Stimulated activated memory B cell treated with anti-CD40 and anti-IgM and Interleukin-4, amounts not matched to agents 10 μg/mL and 1 μg/mL and 100 μg/mL, for 72 hours (primary cell): ENCODE measurements at regions not wholly inside any gene's neighbourhood (a gene's known extent, or its start where the extent isn't known, plus 50 kb on each side); places are given as distances from the start of the nearest gene placed in this dataset.

Experiments
- ATAC-seq: fragments of 150-1000 bp; cut with Tn5 transposase; 2 replicates; pipeline ENCODE4 v1.10.0; 2021
- H3K27ac Mint-ChIP-seq: one replicate; pipeline ENCODE4 v1.8.0; 2022; ENCODE audit warnings: mild to moderate bottlenecking, mixed read lengths
- H3K27me3 Mint-ChIP-seq: one replicate; pipeline ENCODE4 v1.8.0; 2022; ENCODE audit warnings: mixed read lengths
- H3K36me3 Mint-ChIP-seq: one replicate; pipeline ENCODE4 v1.8.0; 2022; ENCODE audit warnings: mixed read lengths
- H3K4me1 Mint-ChIP-seq: one replicate; pipeline ENCODE4 v1.8.0; 2022; ENCODE audit warnings: mixed read lengths
- H3K4me3 Mint-ChIP-seq: one replicate; pipeline ENCODE4 v1.8.0; 2022; ENCODE audit warnings: mild to moderate bottlenecking, moderate library complexity, mixed read lengths
- H3K9me3 Mint-ChIP-seq: one replicate; pipeline ENCODE4 v1.8.0; 2022; ENCODE audit warnings: mixed read lengths

GRCh38 chrX:8971116-8971515, 62.8 kb downstream of the FAM9B start:
- Mint-ChIP-seq H3K36me3 (no peaks in the 10 kb centered on the region), H3K27ac (no peak overlapping the region), H3K4me1 (no peaks in the 10 kb centered on the region), H3K4me3 (no peak overlapping the region), H3K9me3 (no peaks in the 10 kb centered on the region), H3K27me3 (no peaks in the 10 kb centered on the region)
- no peak for ATAC-seq

- H3K27ac Mint-ChIP-seq = no peak overlapping the region
- ATAC-seq = no peak
- H3K27me3 Mint-ChIP-seq = no peaks in the 10 kb centered on the region
- H3K36me3 Mint-ChIP-seq = no peaks in the 10 kb centered on the region
- no peaks in the 10 kb centered on the region for H3K4me1 Mint-ChIP-seq
- peaks cover 3% of the 10 kb centered on the region for H3K9me3 Mint-ChIP-seq
- no peak overlapping the region for H3K4me3 Mint-ChIP-seq
Measured at GRCh38 chrX:8969378-8969777, 64.5 kb downstream of the FAM9B start.

- no peak for ATAC-seq
- Mint-ChIP-seq H3K36me3 (no peaks in the 10 kb centered on the region), H3K4me1 (no peaks in the 10 kb centered on the region), H3K27me3 (no peaks in the 10 kb centered on the region), H3K9me3 (peaks cover 3% of the 10 kb centered on the region), H3K27ac (no peak overlapping the region), H3K4me3 (no peak overlapping the region)
Measured at GRCh38 chrX:8967461-8967860, 66.5 kb downstream of the FAM9B start.

GRCh38 chrX:8960957-8961468, 72.9 kb downstream of the FAM9B start:
- no peaks in the 10 kb centered on the region for H3K36me3 Mint-ChIP-seq
- no peak overlapping the region for H3K4me3 Mint-ChIP-seq
- H3K9me3 Mint-ChIP-seq = peaks cover 3% of the 10 kb centered on the region
- H3K27me3 Mint-ChIP-seq = peaks cover 22% of the 10 kb centered on the region
- no peak overlapping the region for H3K27ac Mint-ChIP-seq
- peak; percentile 47 for ATAC-seq
- peaks cover 13% of the 10 kb centered on the region for H3K4me1 Mint-ChIP-seq

- H3K9me3 Mint-ChIP-seq = no peaks in the 10 kb centered on the region
- peaks cover 20% of the 10 kb centered on the region for H3K27me3 Mint-ChIP-seq
- ATAC-seq = no peak
- no peak overlapping the region for H3K4me3 Mint-ChIP-seq
- no peak overlapping the region for H3K27ac Mint-ChIP-seq
- no peaks in the 10 kb centered on the region for H3K36me3 Mint-ChIP-seq
- peaks cover 7% of the 10 kb centered on the region for H3K4me1 Mint-ChIP-seq
Measured at GRCh38 chrX:8955511-8955910, 78.4 kb downstream of the FAM9B start.

DNA sequence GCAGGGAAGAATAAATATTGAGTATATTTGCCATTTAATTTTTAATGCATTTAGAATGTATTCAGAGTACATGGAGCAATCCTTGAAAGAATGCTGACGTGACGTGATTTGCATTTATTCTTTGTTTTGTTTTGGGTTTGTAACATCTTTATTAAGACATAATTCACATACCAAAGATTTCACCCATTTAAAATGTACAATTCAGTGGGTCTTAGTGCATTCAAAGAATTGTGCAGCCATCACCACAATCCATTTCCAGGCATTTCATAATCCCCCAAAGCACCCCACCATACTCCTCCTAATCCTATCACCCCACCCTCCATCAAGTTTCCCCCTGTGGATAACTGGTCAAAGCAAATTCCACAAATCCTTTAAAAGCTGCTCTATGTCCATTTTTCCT, 87.4 kb downstream of the FAM9B start:
- peaks cover 33% of the 10 kb centered on the region for H3K27me3 Mint-ChIP-seq
- H3K27ac Mint-ChIP-seq = no peak overlapping the region
- H3K9me3 Mint-ChIP-seq = no peaks in the 10 kb centered on the region
- H3K4me3 Mint-ChIP-seq = no peak overlapping the region
- H3K36me3 Mint-ChIP-seq = no peaks in the 10 kb centered on the region
- H3K4me1 Mint-ChIP-seq = no peaks in the 10 kb centered on the region
- ATAC-seq = no peak

- Mint-ChIP-seq H3K36me3 (no peaks in the 10 kb centered on the region), H3K27ac (no peak overlapping the region), H3K27me3 (peaks cover 8% of the 10 kb centered on the region), H3K9me3 (peaks cover 6% of the 10 kb centered on the region), H3K4me3 (no peak overlapping the region), H3K4me1 (no peaks in the 10 kb centered on the region)
- ATAC-seq = no peak
Measured at GRCh38 chrX:8939322-8939721, 94.6 kb downstream of the FAM9B start.

DNA sequence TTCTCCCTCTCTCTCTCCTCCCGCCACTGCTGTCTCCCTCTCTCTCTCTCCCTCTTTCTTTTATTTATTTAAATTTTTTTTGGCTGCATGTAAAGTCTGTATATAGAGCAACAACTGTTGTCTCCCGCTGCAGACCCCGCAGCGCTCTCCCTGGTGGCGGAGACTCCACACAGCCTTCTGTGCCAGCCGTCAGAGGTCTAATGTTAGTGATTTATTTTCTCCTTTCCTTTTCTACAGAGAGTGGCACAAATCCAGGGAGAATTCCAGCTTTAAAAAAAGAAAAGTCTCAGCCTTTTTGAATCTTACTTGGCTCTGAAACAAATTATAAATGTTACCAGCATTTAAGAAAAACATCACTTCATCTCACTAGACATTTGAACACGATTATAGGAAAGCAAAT, 106.2 kb downstream of the FAM9B start:
- H3K27me3 Mint-ChIP-seq = peaks cover 13% of the 10 kb centered on the region
- no peak for ATAC-seq
- H3K4me3 Mint-ChIP-seq = no peak overlapping the region
- no peaks in the 10 kb centered on the region for H3K9me3 Mint-ChIP-seq
- H3K4me1 Mint-ChIP-seq = no peaks in the 10 kb centered on the region
- no peaks in the 10 kb centered on the region for H3K36me3 Mint-ChIP-seq
- H3K27ac Mint-ChIP-seq = no peak overlapping the region

DNA sequence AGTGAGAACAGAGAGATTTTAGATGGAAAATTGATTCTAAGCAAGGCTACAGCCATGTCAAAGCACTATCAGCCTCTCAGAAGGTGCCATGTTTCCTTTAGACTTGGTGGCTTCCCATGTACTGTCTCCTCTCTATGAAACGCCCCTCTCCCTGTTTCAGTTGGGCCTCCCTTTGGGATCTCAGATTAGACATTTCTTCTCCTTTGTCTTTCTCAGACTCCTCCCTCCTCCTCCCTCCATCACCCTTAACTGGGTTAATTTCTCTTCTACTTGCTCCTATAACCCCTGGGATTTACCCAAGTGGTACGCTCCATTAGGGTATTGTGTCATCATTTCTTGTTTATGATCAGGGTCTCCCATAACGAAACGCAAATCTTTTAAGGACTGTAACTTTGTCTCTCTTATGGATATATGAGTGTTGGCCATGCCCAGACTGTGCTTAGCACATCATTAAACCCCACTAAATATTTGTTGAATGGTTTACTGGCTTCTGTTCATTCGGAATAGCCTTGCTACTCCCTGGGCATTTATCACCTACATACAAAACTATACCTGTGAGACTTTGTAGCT, 106.8 kb downstream of the FAM9B start:
- H3K27ac Mint-ChIP-seq = no peak overlapping the region
- no peaks in the 10 kb centered on the region for H3K9me3 Mint-ChIP-seq
- H3K36me3 Mint-ChIP-seq = no peaks in the 10 kb centered on the region
- ATAC-seq = no peak
- H3K27me3 Mint-ChIP-seq = peaks cover 13% of the 10 kb centered on the region
- no peaks in the 10 kb centered on the region for H3K4me1 Mint-ChIP-seq
- H3K4me3 Mint-ChIP-seq = no peak overlapping the region

DNA sequence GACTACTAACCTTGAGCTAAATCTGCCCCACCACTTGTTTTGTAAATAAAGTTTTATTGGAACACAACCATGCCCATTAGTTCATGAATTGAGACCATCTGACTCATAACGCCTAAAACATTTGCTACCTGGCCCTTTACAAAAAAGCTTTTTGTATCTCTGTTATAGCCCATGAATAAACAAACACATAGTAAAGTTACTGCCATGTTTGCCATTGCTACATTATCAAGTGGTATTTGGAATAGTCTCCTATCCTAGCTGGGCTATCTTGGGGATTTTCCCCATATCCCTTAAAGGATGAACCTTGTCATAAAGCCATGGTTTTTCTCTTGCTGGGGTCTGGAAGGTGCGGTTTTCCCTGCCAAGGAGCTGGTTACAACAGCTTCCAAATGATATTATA, 112.3 kb downstream of the FAM9B start:
- Mint-ChIP-seq H3K27ac (no peak overlapping the region), H3K36me3 (no peaks in the 10 kb centered on the region), H3K9me3 (no peaks in the 10 kb centered on the region), H3K27me3 (peaks cover 13% of the 10 kb centered on the region), H3K4me1 (no peaks in the 10 kb centered on the region), H3K4me3 (no peak overlapping the region)
- no peak for ATAC-seq

GRCh38 chrX:8919801-8920200, 114.1 kb downstream of the FAM9B start:
- no peaks in the 10 kb centered on the region for H3K9me3 Mint-ChIP-seq
- no peaks in the 10 kb centered on the region for H3K36me3 Mint-ChIP-seq
- H3K27me3 Mint-ChIP-seq = no peaks in the 10 kb centered on the region
- no peak overlapping the region for H3K27ac Mint-ChIP-seq
- no peak for ATAC-seq
- no peaks in the 10 kb centered on the region for H3K4me1 Mint-ChIP-seq
- H3K4me3 Mint-ChIP-seq = no peak overlapping the region

- no peak overlapping the region for H3K27ac Mint-ChIP-seq
- no peak for ATAC-seq
- H3K36me3 Mint-ChIP-seq = no peaks in the 10 kb centered on the region
- H3K4me3 Mint-ChIP-seq = no peak overlapping the region
- no peaks in the 10 kb centered on the region for H3K4me1 Mint-ChIP-seq
- H3K9me3 Mint-ChIP-seq = no peaks in the 10 kb centered on the region
- H3K27me3 Mint-ChIP-seq = no peaks in the 10 kb centered on the region
Measured at GRCh38 chrX:8916697-8917096, 115.5 kb upstream of the FAM9A start.

GRCh38 chrX:8914681-8915080, 113.5 kb upstream of the FAM9A start:
- no peak overlapping the region for H3K4me3 Mint-ChIP-seq
- ATAC-seq = no peak
- H3K27ac Mint-ChIP-seq = no peak overlapping the region
- H3K27me3 Mint-ChIP-seq = no peaks in the 10 kb centered on the region
- H3K4me1 Mint-ChIP-seq = no peaks in the 10 kb centered on the region
- no peaks in the 10 kb centered on the region for H3K9me3 Mint-ChIP-seq
- H3K36me3 Mint-ChIP-seq = no peaks in the 10 kb centered on the region

DNA sequence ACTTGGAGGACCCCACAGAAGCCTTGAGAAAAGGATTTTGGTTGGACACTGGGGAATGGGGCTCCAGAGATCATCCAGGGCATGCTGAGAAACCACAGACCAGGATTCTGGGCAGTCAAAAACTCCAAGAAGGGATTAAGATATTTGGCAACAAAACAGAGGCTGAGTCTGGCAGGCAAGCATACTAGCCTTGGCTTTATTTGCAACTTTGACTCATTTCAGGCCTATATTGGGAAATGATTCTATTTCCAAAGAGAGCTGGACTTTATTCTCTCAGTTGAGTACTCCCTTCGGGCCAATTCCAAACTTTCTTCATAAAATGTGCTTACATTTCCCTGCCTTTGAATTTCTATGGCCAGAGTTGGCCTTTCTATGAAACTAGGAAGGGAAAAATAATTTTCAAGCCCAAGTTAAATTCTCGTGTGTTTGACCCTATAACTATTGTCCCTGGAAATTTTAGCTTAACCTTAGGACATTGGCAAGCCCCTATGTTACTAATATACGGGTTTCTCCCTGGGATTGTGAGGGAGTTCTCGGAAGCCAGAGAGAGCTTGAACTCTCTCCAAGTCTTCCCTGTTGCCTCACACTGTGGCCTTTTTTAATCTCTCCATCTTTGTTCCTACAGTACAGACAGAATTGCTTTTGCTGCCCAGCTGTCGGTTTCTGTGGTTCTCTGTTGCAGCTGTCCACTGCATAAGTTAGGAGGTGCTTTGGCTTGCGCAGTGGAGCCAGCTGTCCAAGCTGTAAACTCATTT, 112.6 kb upstream of the FAM9A start:
- Mint-ChIP-seq H3K27ac (no peak overlapping the region), H3K36me3 (no peaks in the 10 kb centered on the region), H3K4me3 (no peak overlapping the region), H3K9me3 (no peaks in the 10 kb centered on the region), H3K4me1 (no peaks in the 10 kb centered on the region), H3K27me3 (no peaks in the 10 kb centered on the region)
- no peak for ATAC-seq

GRCh38 chrX:8907688-8908087, 106.5 kb upstream of the FAM9A start:
- Mint-ChIP-seq H3K27me3 (no peaks in the 10 kb centered on the region), H3K36me3 (no peaks in the 10 kb centered on the region), H3K4me3 (no peak overlapping the region), H3K9me3 (no peaks in the 10 kb centered on the region), H3K4me1 (no peaks in the 10 kb centered on the region), H3K27ac (no peak overlapping the region)
- ATAC-seq = no peak

- Mint-ChIP-seq H3K4me3 (no peak overlapping the region), H3K9me3 (no peaks in the 10 kb centered on the region), H3K27me3 (no peaks in the 10 kb centered on the region), H3K27ac (no peak overlapping the region), H3K36me3 (no peaks in the 10 kb centered on the region), H3K4me1 (no peaks in the 10 kb centered on the region)
- ATAC-seq = no peak
Measured at GRCh38 chrX:8906299-8906938, 105.2 kb upstream of the FAM9A start.
